ENCODE measurements at regions not wholly inside any gene's neighbourhood (a gene's known extent, or its start where the extent isn't known, plus 50 kb on each side); places are given as distances from the start of the nearest gene placed in this dataset.
"Not testable (repeated sequence)": the region's sequence is repeated elsewhere in the genome, so short reads cannot be mapped to it uniquely, and the experiment has no call there.

- not testable (repeated sequence) for DNase-seq
Observed at GRCh38 chr6:60782698-60783464, 1503.1 kb downstream of the KHDRBS2 start.

GRCh38 chr6:60779591-60779990 lies 1506.4 kb downstream of the KHDRBS2 start:
- DNase-seq: not testable (repeated sequence)

GRCh38 chr6:60767791-60768499 lies 1518.1 kb downstream of the KHDRBS2 start:
- not testable (repeated sequence) for DNase-seq

- not testable (repeated sequence) for DNase-seq
Observed at GRCh38 chr6:60765331-60765730, 1520.7 kb downstream of the KHDRBS2 start.

- DNase-seq: not testable (repeated sequence)
Observed at GRCh38 chr6:60763464-60764080, 1522.5 kb downstream of the KHDRBS2 start.

- not testable (repeated sequence) for DNase-seq
Observed at GRCh38 chr6:60760928-60761327, 1525.1 kb downstream of the KHDRBS2 start.

GRCh38 chr6:60759149-60759825 lies 1526.7 kb downstream of the KHDRBS2 start:
- DNase-seq: not testable (repeated sequence)

GRCh38 chr6:60758725-60759124 lies 1527.3 kb downstream of the KHDRBS2 start:
- not testable (repeated sequence) for DNase-seq

GRCh38 chr6:60754879-60755278 lies 1531.1 kb downstream of the KHDRBS2 start:
- no peak for DNase-seq

GRCh38 chr6:60750353-60751081 lies 1535.5 kb downstream of the KHDRBS2 start:
- DNase-seq: not testable (repeated sequence)

GRCh38 chr6:60747765-60748556 lies 1538.1 kb downstream of the KHDRBS2 start:
- DNase-seq: not testable (repeated sequence)

GRCh38 chr6:60737764-60738425 lies 1548.1 kb downstream of the KHDRBS2 start:
- DNase-seq: not testable (repeated sequence)

- not testable (repeated sequence) for DNase-seq
Observed at GRCh38 chr6:60737315-60737714, 1548.7 kb downstream of the KHDRBS2 start.

GRCh38 chr6:60723935-60724334 lies 1562.1 kb downstream of the KHDRBS2 start:
- not testable (repeated sequence) for DNase-seq

GRCh38 chr6:60695232-60695631 lies 1590.8 kb downstream of the KHDRBS2 start:
- DNase-seq: no peak

GRCh38 chr6:60687085-60687484 lies 1598.9 kb downstream of the KHDRBS2 start:
- DNase-seq: no peak

- DNase-seq: no peak
Observed at GRCh38 chr6:60681806-60682205, 1604.2 kb downstream of the KHDRBS2 start.

GRCh38 chr6:60679175-60679574 lies 1606.8 kb downstream of the KHDRBS2 start:
- DNase-seq: no peak

GRCh38 chr6:60671369-60671768 lies 1614.7 kb downstream of the KHDRBS2 start:
- no peak for DNase-seq

- DNase-seq: no peak
Observed at GRCh38 chr6:60670036-60670435, 1616.0 kb downstream of the KHDRBS2 start.

- DNase-seq: no peak
Observed at GRCh38 chr6:60668428-60668827, 1617.6 kb downstream of the KHDRBS2 start.
